Psoas muscle (tissue), 7 donors: ENCODE measurements at regions not wholly inside any gene's neighbourhood (a gene's known extent, or its start where the extent isn't known, plus 50 kb on each side); places are given as distances from the start of the nearest gene placed in this dataset.

Source experiments
- ATAC-seq, 4 donors: fragments of 200-7000 bp; cut with Tn5 transposase; one replicate each; pipeline ENCODE4 v1.9.1; 2020; ENCODE audit warnings: moderate library complexity in 3 of 4, mild to moderate bottlenecking in 2 of 4
- DNase-seq, 2 donors: peaks; one replicate each; pipeline ENCODE4 v3.0.0-alpha.2; 2020
- H3K27ac ChIP-seq: fragments of 200-600 bp; one replicate; pipeline ENCODE4 v1.8.0; 2022
- H3K27me3 ChIP-seq, 3 donors: fragments of 200-600 bp in 1 of 3; one replicate each; pipeline versions ENCODE4 v1.6.1 to v1.8.0; 2013 to 2022; ENCODE audit warnings: low read length in 2 of 3, mild to moderate bottlenecking in 2 of 3, moderate library complexity in 1 of 3; ENCODE audit not compliant: insufficient read depth in 3 of 3
- H3K36me3 ChIP-seq, 2 donors: fragments of 200-600 bp in 1 of 2; one replicate each; pipeline versions ENCODE4 v1.6.1 to v1.8.0; 2013 to 2022; ENCODE audit warnings: low read depth in 1 of 2, mild to moderate bottlenecking in 1 of 2, moderate library complexity in 1 of 2; ENCODE audit not compliant: insufficient read depth in 1 of 2
- H3K4me1 ChIP-seq: fragments of 200-600 bp; one replicate; pipeline ENCODE4 v1.8.0; 2022
- H3K4me3 ChIP-seq: fragments of 200-600 bp; one replicate; pipeline ENCODE4 v1.8.0; 2022; ENCODE audit warnings: mild to moderate bottlenecking
- H3K9me3 ChIP-seq: fragments of 200-600 bp; one replicate; pipeline ENCODE4 v1.8.0; 2022
- CTCF ChIP-seq: fragments of 200-600 bp; IDR thresholded peaks from one replicate; pipeline ENCODE4 v1.8.0; 2022; ENCODE audit warnings: antibody characterized with exemption
- WGBS, 3 donors: extraction: QIAGEN DNeasy Blood & Tissue Kit; methylation state at CpG; one replicate each; pipeline versions ENCODE4 v1.1.6 to v1.1.7; 2013; 5-methylcytosine and 5-hydroxymethylcytosine counted together
- intact Hi-C, 2 donors: fragments of 100-400 bp; cut with DNase I; formaldehyde crosslinking; loops; one replicate each; pipeline versions ENCODE4 v1.11.0 to v1.14.2; 2022
- donor health status: healthy with polysubstance abuse.
- donor health status: DM: no; HTN: no; CAD: no; lungs with moderate emphysema.
- donor health status: Bipolar disorder and iron deficiency.
- donor health status: healthy.
- donor health status: DM: yes; HTN: yes; CAD: no.
- donor health status: DM: no; HTN: no; CAD: no.
- donor health status: DM: yes; HTN: yes; CAD: no.

GRCh38 chr18:61752973-61753372 is 139.8 kb downstream of the RNF152 start:
- Histone ChIP-seq H3K27ac (no peak overlapping the region), H3K4me1 (no peaks in the 10 kb centered on the region), H3K36me3 (no peaks in the 10 kb centered on the region), H3K27me3 (no peaks in the 10 kb centered on the region), H3K9me3 (no peaks in the 10 kb centered on the region), H3K4me3 (no peak overlapping the region)
- 63 to 70% (median 69%) methylated on average over 4 to 5 of the region's 5 CpGs for WGBS, 3 donors
- intact Hi-C loops = no loop called here
- DNase-seq = no peak
- ATAC-seq = no peak
- TF ChIP-seq CTCF = no peak

GRCh38 chr18:61750840-61751668 is 141.8 kb downstream of the RNF152 start:
- H3K27me3 ChIP-seq = no peaks in the 10 kb centered on the region
- no peak overlapping the region for H3K27ac ChIP-seq
- H3K36me3 ChIP-seq = no peaks in the 10 kb centered on the region
- ATAC-seq = no peak
- H3K9me3 ChIP-seq = no peaks in the 10 kb centered on the region
- 89 to 95% (median 93%) methylated on average over 9 of the region's 9 CpGs for WGBS, 3 donors
- no peak for DNase-seq
- no peaks in the 10 kb centered on the region for H3K4me1 ChIP-seq
- intact Hi-C loops = no loop called here
- no peak overlapping the region for H3K4me3 ChIP-seq
- TF ChIP-seq CTCF = no peak

- no peak for ATAC-seq
- TF ChIP-seq CTCF = no peak
- Histone ChIP-seq H3K27me3 (no peaks in the 10 kb centered on the region), H3K9me3 (no peaks in the 10 kb centered on the region), H3K27ac (no peak overlapping the region), H3K4me1 (no peaks in the 10 kb centered on the region), H3K36me3 (no peaks in the 10 kb centered on the region), H3K4me3 (no peak overlapping the region)
- DNase-seq = no peak
- WGBS, 3 donors = 69 to 76% (median 72%) methylated on average over 4 of the region's 4 CpGs
- intact Hi-C loops = loop anchor here in 1 of 2 donors (5.0 to 10.0 kb wide), 2 partner anchors 83 to 145 kb away; partner anchors contain the start of gene RNF152
Measured at GRCh38 chr18:61749546-61749945, 143.3 kb downstream of the RNF152 start.

GRCh38 chr18:61749031-61749430 is 143.8 kb downstream of the RNF152 start:
- intact Hi-C loops = loop anchor here in 1 of 2 donors (5.0 to 10.0 kb wide), 2 partner anchors 83 to 146 kb away; partner anchors contain the start of gene RNF152
- Histone ChIP-seq H3K9me3 (no peaks in the 10 kb centered on the region), H3K27ac (no peak overlapping the region), H3K36me3 (no peaks in the 10 kb centered on the region), H3K4me3 (no peak overlapping the region), H3K4me1 (no peaks in the 10 kb centered on the region), H3K27me3 (no peaks in the 10 kb centered on the region)
- no peak for TF ChIP-seq CTCF
- 57 to 64% (median 58%) methylated on average over 6 of the region's 6 CpGs for WGBS, 3 donors
- DNase-seq = no peak
- no peak for ATAC-seq
